ENCODE measurements at regions not wholly inside any gene's neighbourhood (a gene's known extent, or its start where the extent isn't known, plus 50 kb on each side); places are given as distances from the start of the nearest gene placed in this dataset.
A peak's percentile ranks its signal among the peaks of the same experiment; 100 is the strongest.

DNA sequence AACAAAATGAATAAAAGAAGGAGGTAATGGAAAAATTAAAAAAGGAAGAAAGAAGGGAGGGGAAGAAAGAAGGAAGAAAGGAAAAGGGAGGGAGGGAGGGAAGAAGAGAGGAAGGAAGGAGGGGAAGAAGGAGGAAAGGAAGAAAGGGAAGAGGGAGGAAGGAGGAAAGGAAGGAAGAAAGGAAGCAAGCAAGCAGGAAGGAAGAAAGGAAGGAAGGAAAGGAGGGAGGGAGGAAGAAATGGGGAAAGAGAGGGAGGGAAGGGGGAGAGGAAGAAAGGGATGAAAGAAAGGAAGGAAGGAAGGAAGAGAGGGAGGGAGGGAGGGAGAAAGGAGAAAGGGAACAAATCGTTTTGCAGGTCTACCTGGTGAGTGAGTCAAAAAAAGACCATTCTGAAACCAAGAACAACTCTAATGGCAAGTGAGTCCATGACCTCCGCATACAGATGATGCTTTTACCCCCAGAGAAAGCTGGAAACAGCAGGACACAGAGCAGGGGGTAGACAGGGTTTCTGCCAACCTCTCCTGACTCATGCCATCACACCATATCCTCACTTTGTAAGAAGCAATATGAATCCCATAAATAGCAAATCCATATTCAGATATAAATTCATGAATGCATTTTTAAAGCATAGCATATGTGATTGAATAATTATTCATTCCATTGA is 1112.9 kb upstream of the AUTS2 start:
- no peak for DNase-seq (ENCODE audit: low spot score)

DNA sequence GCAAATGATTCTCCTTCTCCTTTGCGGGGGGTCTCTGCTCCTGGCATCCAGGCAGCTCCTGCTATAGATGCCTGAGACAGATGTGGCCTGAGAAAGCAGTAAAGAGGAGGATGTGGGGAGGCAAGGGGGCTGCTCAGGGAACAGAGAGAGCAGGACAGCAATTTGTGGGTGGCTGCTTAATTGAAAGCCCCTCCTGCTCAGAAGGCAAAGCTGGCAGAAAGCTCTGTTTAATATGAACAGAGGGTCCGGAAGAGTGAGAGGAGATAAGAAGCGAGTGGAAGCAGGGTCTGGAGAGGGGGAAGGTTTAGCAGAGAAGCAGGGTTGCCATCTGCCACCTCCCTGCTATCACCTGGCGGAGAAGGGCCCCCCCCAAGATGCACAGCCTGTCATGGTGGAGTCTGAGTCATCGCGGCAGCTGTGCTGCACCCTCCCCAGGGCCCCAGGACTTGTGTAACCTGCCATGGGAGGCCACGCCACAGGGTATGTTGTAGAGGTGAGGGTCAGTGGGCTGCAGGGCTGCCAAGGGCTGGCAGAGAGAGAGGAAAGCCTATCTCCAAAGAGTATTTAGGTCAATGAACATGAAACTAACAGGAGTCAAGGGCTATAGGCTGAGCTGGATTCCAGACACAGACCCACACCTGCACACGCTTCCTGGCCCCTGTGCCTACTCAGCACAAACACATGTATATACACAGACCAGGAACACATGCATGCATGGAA is 1109.8 kb upstream of the AUTS2 start:
- DNase-seq (ENCODE audit: low spot score) = no peak

DNA sequence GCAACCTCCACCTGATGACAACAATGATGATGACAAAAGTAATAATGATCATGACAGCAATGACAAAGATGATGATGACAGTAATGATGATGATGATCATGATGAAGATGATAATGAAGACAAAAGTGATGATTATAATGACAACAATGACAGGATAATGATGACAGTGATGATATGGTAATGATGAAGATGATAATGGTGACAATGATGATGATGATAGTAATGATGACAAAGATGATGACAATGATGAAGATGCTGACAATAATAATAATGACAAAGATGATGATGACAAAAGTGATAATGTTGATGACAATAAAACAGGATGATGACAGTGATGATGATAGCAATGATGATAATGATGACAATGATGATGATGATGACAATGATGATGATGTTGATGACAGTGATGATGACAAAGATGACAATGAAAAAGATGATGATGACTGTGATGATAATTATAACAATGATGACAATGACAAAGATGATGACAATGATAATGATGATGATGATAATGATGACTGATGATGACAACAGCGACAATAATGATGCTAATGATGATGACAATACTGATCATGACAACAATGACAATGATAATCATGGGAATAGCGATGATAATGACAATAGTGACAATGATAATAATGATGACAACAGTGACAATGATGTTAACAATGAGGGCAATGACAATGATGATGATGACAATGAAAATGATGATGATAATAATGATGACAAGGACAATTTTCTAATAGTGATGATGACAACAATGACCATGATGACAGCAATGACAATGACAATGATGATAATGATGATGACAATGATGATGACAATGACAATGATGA is 1106.5 kb upstream of the AUTS2 start:
- DNase-seq (ENCODE audit: low spot score) = no peak

DNA sequence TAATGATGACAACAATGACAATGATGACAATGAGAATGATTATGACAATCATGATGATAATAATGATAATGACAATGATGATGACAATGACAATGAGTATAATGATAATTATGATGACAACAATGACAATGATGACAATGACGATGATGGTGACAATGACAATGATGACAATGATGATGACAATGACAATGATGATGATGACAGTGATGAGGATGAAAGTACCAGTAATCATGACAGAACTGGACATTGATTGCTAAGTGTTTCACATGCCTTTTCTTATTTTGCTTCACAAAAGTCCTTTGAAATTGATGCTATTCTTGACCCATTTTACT is 1106.0 kb upstream of the AUTS2 start:
- DNase-seq (ENCODE audit: low spot score) = no peak

GRCh38 chr7:68503400-68503799 is 1094.9 kb upstream of the AUTS2 start:
- DNase-seq (ENCODE audit: low spot score) = no peak

DNA sequence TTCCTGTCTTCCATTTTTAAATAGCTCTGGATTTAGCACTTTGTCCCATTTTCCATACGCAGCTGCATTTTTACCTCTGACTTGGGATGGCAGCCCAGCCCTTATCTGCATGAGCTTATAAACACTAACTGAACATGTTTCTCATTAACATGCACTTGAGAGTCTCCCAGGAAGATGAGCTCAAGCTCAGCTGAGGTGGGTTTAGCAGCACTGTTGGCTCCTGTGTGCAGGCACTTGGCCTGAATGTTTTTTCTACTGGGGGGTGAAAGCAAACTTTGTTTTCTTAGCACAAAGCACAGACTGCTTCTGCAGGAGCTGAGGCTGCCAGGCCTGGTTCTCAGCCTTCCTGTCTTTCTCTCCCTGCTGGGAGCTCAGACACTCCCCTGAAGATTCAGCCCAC is 1093.6 kb upstream of the AUTS2 start:
- DNase-seq (ENCODE audit: low spot score) = no peak

DNA sequence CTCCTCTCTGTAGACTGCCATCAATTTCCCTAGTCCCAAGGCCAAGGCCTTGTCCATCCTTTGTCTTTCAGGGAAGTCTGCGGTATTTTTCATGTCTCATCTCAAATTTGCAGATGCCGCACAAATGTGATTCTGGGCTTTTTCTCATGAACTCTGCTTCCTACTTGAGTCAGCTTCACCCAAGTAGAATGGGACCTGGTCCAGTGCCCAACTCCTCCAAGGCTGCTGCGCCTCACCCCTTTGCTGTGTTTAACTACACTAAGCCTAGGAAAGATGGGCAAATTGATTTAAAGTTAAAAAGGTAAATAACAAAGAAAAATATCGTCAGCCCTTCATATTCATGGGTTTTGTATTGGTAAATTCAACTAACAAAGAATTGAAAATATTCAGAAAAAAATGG is 1092.6 kb upstream of the AUTS2 start:
- DNase-seq (ENCODE audit: low spot score) = no peak

GRCh38 chr7:68507668-68508067 is 1090.6 kb upstream of the AUTS2 start:
- no peak for DNase-seq (ENCODE audit: low spot score)

- DNase-seq (ENCODE audit: low spot score) = no peak
These were observed 1089.2 kb upstream of the AUTS2 start for GRCh38 chr7:68509054-68509453.

DNA sequence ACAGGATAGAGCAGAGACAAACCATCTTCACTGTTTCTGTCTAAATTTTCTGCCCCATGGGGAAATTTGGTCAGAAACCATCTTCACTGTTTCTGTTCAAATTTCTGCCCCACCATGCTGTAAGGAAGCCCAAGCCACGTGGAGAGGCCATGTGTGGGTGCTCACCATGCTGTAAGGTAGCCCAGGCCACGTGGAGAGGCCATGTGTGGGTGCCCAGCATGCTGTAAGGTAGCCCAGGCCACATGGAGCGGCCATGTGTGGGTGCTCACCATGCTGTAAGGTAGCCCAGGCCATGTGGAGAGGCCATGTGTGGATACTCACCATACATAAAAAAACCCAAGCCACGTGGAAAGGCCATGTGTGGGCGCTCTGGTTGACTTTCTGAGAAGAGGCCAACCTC is 1088.7 kb upstream of the AUTS2 start:
- DNase-seq (ENCODE audit: low spot score) = no peak

DNA sequence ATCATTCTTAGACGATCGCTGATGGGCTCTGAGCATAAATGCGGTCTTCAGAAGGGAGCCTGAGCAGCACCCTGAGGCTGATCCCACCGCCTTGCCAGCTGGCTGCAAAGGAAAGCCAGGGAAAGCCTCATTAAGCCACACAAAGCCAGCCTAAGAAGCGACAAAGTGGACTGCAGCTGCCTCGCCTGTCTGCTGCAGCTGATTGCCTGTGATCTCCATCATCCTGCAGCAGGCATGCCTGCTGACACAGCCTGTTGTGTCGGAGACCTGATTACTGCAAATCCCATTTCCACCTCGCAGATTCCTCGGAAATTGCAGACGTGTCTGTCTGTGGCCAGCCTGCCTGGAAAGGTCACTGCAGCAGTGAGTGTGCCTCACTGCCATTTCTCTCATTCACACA is 1087.0 kb upstream of the AUTS2 start:
- DNase-seq (ENCODE audit: low spot score) = no peak

- DNase-seq (ENCODE audit: low spot score) = no peak
These were observed 1085.8 kb upstream of the AUTS2 start for GRCh38 chr7:68512466-68512865.

DNA sequence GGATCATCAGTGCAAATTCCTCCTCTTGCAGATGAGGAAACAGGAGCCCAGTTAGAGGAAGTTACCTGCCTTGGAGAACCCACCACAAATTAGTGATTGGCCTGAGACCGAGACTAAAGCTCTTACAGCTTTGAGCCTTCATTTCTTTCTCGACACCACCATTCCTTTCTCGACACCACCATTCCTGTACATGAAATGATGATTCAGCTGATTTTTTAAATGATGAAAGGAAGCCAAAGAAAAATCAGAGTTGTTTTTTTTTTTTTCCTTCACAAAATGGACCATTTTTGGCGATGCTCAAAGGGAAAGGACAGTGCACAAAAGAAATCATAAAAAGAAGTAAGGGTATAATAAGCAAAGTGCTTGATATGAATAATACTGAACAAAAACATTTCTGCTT is 1080.2 kb upstream of the AUTS2 start:
- no peak for DNase-seq (ENCODE audit: low spot score)

- DNase-seq (ENCODE audit: low spot score) = no peak
These were observed 1074.1 kb upstream of the AUTS2 start for GRCh38 chr7:68524126-68524525.

GRCh38 chr7:68529221-68529620 is 1069.1 kb upstream of the AUTS2 start:
- DNase-seq (ENCODE audit: low spot score) = peak; percentile 99

DNA sequence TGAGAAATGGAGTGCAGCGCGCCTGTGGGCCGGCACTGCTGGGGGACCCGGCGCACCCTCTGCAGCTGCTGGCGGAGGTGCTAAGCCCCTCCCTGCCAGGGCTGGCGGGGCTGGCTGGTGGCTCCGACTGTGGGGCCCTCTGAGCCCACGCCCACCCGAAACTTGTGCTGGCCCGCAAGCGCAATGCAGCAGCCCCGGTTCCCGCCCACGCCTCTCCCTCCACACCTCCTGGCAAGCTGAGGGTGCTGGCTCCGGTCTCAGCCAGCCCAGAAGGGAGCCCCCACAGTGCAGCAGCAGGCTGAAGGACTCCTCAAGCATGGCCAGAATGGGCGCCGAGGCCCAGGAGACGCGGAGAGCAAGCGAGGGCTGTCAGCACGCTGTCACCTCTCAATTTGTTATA is 1063.0 kb upstream of the AUTS2 start:
- DNase-seq (ENCODE audit: low spot score) = no peak

GRCh38 chr7:68537051-68537773 is 1061.1 kb upstream of the AUTS2 start:
- DNase-seq (ENCODE audit: low spot score) = no peak

DNA sequence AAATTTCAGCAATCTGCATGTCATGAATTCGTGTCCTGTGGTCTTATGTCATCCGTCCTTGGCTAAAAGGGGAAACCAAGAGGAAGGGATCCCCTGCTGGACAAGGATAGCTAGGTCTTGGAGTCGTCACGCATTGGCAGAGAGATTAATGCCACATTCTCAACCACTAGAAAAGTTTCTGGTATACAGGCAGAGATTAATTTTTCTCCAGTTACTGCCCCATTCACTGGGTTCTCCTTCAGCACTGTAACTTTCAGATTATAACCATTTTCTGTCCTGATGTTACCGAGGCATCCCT is 1060.6 kb upstream of the AUTS2 start:
- DNase-seq (ENCODE audit: low spot score) = no peak

DNA sequence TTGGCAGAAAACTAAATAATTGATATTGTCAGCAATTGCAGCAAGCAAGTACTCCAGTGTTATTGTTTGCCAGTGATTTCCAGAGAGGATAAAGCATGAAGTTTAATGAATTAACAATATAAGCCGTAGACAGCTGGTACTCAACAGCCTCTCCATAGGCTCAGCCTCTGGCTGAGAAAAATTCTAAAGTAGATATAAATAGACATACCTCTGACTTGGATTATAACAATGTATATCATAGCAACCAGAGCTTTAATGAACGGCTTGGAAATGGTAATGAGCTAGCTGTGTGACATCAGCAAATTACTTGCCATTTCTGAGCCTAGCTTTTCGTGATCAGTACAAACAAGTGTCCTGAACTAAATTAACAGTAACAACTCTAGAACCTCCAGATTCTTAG is 1055.4 kb upstream of the AUTS2 start:
- DNase-seq (ENCODE audit: low spot score) = no peak

GRCh38 chr7:68544851-68545250 is 1053.4 kb upstream of the AUTS2 start:
- DNase-seq (ENCODE audit: low spot score) = no peak

- DNase-seq (ENCODE audit: low spot score) = no peak
These were observed 1051.1 kb upstream of the AUTS2 start for GRCh38 chr7:68547181-68547580.

DNA sequence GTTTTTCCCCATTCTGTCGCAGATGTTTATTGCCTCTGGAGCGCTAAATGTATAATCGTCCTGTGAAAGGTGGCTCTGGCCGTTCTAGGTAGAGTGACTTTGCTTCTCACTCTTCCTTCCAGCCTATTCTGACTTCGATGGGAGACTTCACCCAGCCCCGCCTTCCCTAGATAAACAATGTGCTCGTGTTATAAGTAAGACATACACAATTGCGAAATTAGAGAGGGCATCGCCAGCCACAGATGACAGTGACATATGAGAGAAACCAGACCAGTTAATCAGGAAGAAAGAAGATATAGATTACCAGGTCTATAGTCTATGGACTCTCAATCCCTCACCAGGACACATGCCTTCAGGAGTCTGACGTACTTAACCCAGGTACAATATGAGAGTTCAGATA is 1050.5 kb upstream of the AUTS2 start:
- DNase-seq (ENCODE audit: low spot score) = no peak

DNA sequence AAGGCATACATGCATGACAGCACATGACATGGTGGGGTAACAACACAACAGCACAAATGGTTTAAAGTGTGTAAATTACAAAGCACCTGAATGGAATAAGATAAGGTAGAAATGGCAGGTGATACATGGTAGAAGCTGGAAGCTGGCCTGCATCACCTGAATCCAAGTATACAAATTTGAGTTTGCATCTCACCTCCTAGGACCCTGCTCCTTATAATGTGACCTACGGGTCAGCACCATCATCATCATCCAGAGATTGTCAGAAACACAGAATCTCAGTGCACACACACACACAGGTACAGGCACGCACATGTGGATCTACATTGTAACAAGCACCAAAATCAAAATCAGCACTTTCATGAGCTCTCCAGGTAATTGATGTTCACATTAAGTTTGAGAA is 1048.2 kb upstream of the AUTS2 start:
- DNase-seq (ENCODE audit: low spot score) = no peak
